Neural progenitor cell (in vitro differentiated cells): ENCODE measurements at regions not wholly inside any gene's neighbourhood (a gene's known extent, or its start where the extent isn't known, plus 50 kb on each side); places are given as distances from the start of the nearest gene placed in this dataset.

ENCODE experiments used
- EZH2 ChIP-seq: fragments of 200-600 bp; sonication (generic); IDR thresholded peaks from 2 replicates; pipeline ENCODE4 v1.6.1; 2017; ENCODE audit warnings: antibody characterized with exemption, mild to moderate bottlenecking, moderate library complexity
- EZH2phosphoT487 ChIP-seq: fragments of 200-600 bp; sonication (generic); IDR thresholded peaks from 2 replicates; pipeline ENCODE4 v1.6.1; 2017; ENCODE audit warnings: antibody characterized with exemption
- TF ChIP-seq, protein P1 (sequence below): fragments of 200-600 bp; sonication (generic); IDR thresholded peaks from 2 replicates; pipeline ENCODE4 v1.5.1; 2017; ENCODE audit warnings: antibody characterized with exemption, mild to moderate bottlenecking

DNA sequence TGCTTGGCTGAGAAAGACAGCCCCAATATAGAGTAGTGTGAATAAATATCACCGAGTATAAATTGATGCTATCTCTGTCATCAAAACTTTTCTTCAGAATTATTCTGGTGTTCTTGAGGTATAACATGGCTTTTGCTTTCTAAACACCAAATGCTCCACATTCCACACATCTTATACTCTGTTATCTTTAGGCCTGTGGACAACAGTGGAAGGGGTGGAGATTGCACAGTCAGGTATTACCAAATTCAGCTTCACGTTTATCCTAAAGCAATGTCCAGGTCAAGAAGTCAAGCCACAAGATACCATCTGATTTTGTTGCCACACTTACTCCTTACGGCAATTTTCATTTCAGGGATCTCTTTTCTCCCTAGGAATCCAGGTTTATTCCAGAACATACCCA lies 394.8 kb downstream of the SI start:
- TF ChIP-seq, protein P1, sequence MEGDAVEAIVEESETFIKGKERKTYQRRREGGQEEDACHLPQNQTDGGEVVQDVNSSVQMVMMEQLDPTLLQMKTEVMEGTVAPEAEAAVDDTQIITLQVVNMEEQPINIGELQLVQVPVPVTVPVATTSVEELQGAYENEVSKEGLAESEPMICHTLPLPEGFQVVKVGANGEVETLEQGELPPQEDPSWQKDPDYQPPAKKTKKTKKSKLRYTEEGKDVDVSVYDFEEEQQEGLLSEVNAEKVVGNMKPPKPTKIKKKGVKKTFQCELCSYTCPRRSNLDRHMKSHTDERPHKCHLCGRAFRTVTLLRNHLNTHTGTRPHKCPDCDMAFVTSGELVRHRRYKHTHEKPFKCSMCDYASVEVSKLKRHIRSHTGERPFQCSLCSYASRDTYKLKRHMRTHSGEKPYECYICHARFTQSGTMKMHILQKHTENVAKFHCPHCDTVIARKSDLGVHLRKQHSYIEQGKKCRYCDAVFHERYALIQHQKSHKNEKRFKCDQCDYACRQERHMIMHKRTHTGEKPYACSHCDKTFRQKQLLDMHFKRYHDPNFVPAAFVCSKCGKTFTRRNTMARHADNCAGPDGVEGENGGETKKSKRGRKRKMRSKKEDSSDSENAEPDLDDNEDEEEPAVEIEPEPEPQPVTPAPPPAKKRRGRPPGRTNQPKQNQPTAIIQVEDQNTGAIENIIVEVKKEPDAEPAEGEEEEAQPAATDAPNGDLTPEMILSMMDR = no peak
- TF ChIP-seq EZH2 (no peak), EZH2phosphoT487 (no peak)
